Stomach (tissue), 8 donors: ENCODE measurements at regions not wholly inside any gene's neighbourhood (a gene's known extent, or its start where the extent isn't known, plus 50 kb on each side); places are given as distances from the start of the nearest gene placed in this dataset.

ENCODE experiments used
- DNase-seq, 2 donors: peaks; one replicate each; pipeline versions ENCODE4 v3.0.0 to v3.0.0-alpha.2; 2013 to 2019
- H3K27ac ChIP-seq, 5 donors: fragments of 200-600 bp in 4 of 5; sonication (generic) in 4 of 5; one replicate each; pipeline ENCODE4 v1.5.1; 2013 to 2019; ENCODE audit warnings: mild to moderate bottlenecking in 1 of 5, moderate library complexity in 1 of 5
- H3K27me3 ChIP-seq, 3 donors: fragments of 200-600 bp; sonication (generic); one replicate each; pipeline ENCODE4 v1.5.1; 2017 to 2019; ENCODE audit warnings: mixed run types in 1 of 3
- H3K36me3 ChIP-seq, 4 donors: fragments of 200-600 bp; sonication (generic); 1 replicate in 3 of 4; 2 replicates in 1 of 4; pipeline ENCODE4 v1.5.1; 2016 to 2019
- H3K4me1 ChIP-seq, 4 donors: fragments of 200-600 bp; sonication (generic); one replicate each; pipeline ENCODE4 v1.5.1; 2016 to 2019
- H3K4me3 ChIP-seq, 4 donors: fragments of 200-600 bp; sonication (generic) in 3 of 4; one replicate each; pipeline ENCODE4 v1.5.1; 2016 to 2019; ENCODE audit warnings: mild to moderate bottlenecking in 1 of 4
- H3K9me3 ChIP-seq, 4 donors: fragments of 200-600 bp; sonication (generic); one replicate each; pipeline ENCODE4 v1.5.1; 2016 to 2019
- CTCF ChIP-seq, 7 experiments: fragments of 450-650 bp in 4 of 7; fragments of 200-600 bp in 3 of 7; sonication (generic) in 3 of 7; IDR thresholded peaks; one replicate each; pipeline ENCODE4 v1.5.1; 2016 to 2019; ENCODE audit warnings: antibody characterized with exemption in 7 of 7, control low read depth in 2 of 7, mild to moderate bottlenecking in 1 of 7
- EP300 ChIP-seq: sonication (generic); formaldehyde crosslinking; IDR thresholded peaks from one replicate; pipeline ENCODE4 v1.6.1; 2017; ENCODE audit warnings: antibody characterized with exemption
- POLR2A ChIP-seq, 4 donors: fragments of 450-650 bp; IDR thresholded peaks; one replicate each; pipeline ENCODE4 v1.6.1; 2016; ENCODE audit warnings: antibody characterized with exemption in 4 of 4, control low read depth in 2 of 4, mild to moderate bottlenecking in 1 of 4, moderate library complexity in 1 of 4
- POLR2AphosphoS5 ChIP-seq, 3 donors: sonication (generic); formaldehyde crosslinking; IDR thresholded peaks; one replicate each; pipeline ENCODE4 v1.6.1; 2016; ENCODE audit warnings: antibody characterized with exemption in 3 of 3
- WGBS, 5 donors: extraction: QIAGEN DNeasy Blood & Tissue Kit in 3 of 5; methylation state at CpG; one replicate each; pipeline versions ENCODE4 v1.1.5 to v1.1.7; 2013 to 2018; 5-methylcytosine and 5-hydroxymethylcytosine counted together
- intact Hi-C: fragments of 100-400 bp; cut with DNase I; formaldehyde crosslinking; loops from one replicate; pipeline ENCODE4 v1.15.1; 2023; ENCODE audit warnings: low total_unique reads
- donor health status: healthy with polysubstance abuse.
- donor health status: Bipolar disorder and iron deficiency.
- donor health status: healthy.

DNA sequence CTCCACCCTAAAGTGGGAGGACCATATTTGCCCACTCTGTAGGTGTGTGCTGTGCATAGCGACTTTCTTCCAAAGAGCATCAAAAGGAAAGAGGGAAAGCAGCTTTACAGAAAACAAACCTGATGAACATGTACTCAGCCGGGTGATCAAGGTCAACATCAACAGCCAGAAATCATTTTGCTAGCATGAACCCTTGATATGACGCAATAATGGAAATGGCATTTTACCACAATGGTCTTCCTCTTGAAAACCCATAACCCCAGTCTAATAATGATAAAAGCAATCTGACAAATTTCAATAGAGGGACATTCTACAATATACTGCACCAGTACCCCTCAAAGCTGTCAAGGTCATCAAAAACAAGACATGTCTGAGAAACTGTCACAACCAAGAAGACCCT is 350.2 kb downstream of the FBXO15 start:
- H3K4me1 ChIP-seq: no peaks in the 10 kb centered on the region
- 51 to 75% (median 66%) methylated on average over 3 of the region's 3 CpGs for WGBS, 5 donors
- intact Hi-C loops: no loop called here

GRCh38 chr18:73793386-73793785 is 354.2 kb downstream of the FBXO15 start:
- no peak overlapping the region for H3K4me3 ChIP-seq
- WGBS, 5 donors: 22 to 26% (median 23%) methylated on average over 3 of the region's 3 CpGs
- DNase-seq: no peak
- no peaks in the 10 kb centered on the region for H3K9me3 ChIP-seq
- no peaks in the 10 kb centered on the region for H3K27me3 ChIP-seq
- intact Hi-C loops: no loop called here
- TF ChIP-seq CTCF (IDR thresholded peaks at IDR 0.05) (no peak), POLR2A (IDR thresholded peaks at IDR 0.05) (no peak), POLR2AphosphoS5 (IDR thresholded peaks at IDR 0.05) (no peak), EP300 (no peak)
- H3K4me1 ChIP-seq: no peaks in the 10 kb centered on the region
- H3K36me3 ChIP-seq: no peaks in the 10 kb centered on the region
- H3K27ac ChIP-seq: no peak overlapping the region

More for the DNA sequence above, 350.2 kb downstream of the FBXO15 start:
- no peaks in the 10 kb centered on the region for H3K36me3 ChIP-seq
- DNase-seq: no peak
- H3K9me3 ChIP-seq: no peaks in the 10 kb centered on the region
- H3K4me3 ChIP-seq: no peak overlapping the region
- no peak overlapping the region for H3K27ac ChIP-seq
- H3K27me3 ChIP-seq: no peaks in the 10 kb centered on the region
- TF ChIP-seq POLR2A (IDR thresholded peaks at IDR 0.05): no peak
- TF ChIP-seq CTCF (IDR thresholded peaks at IDR 0.05): no peak
- TF ChIP-seq POLR2AphosphoS5 (IDR thresholded peaks at IDR 0.05): no peak
- no peak for TF ChIP-seq EP300

DNA sequence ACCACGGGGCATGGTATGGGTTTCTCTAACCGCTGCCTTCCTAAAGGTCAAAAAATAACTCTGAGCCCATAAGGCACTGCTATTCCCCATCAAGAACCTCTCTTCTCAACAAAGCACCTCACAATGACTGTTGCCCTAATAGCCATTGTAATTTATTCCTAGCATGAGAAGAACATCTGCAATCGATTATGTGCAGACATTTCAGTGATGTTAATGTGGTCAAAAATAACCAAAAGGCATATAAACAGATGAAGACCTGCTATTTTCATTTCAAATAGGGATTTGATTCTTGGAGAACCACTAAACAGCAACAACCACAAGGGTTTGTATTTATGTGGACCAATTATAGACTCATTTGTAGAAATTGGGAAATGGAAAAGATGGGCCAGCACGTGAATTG is 356.6 kb downstream of the FBXO15 start:
- 58 to 71% (median 60%) methylated on average over 4 of the region's 4 CpGs for WGBS, 5 donors
- TF ChIP-seq EP300 (no peak), POLR2A (IDR thresholded peaks at IDR 0.05) (no peak), POLR2AphosphoS5 (IDR thresholded peaks at IDR 0.05) (no peak), CTCF (IDR thresholded peaks at IDR 0.05) (no peak)
- DNase-seq: no peak
- H3K4me3 ChIP-seq: no peak overlapping the region
- H3K36me3 ChIP-seq: no peaks in the 10 kb centered on the region
- no peaks in the 10 kb centered on the region for H3K9me3 ChIP-seq
- no peaks in the 10 kb centered on the region for H3K27me3 ChIP-seq
- no peaks in the 10 kb centered on the region for H3K4me1 ChIP-seq
- intact Hi-C loops: no loop called here
- no peak overlapping the region for H3K27ac ChIP-seq

DNA sequence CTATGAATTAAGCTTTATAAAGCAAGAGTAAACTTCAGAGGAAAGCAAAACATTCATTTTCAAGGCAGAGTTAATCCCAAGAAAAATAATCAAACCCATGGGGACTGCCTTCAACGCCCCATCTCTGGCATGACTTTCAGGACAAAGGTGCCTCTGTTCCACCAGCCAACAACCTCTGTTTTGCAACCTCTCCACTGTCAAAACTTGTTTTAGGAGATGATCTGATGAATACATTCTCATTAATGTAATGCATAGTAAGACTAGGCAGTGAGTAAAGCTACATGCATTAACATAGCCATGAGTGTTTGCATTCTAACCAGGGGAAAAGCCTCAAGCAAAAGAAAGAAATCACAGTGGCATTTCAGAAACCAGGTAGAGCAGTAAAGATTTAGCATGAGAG is 357.0 kb downstream of the FBXO15 start:
- Histone ChIP-seq H3K4me1 (no peaks in the 10 kb centered on the region), H3K27ac (no peak overlapping the region), H3K36me3 (no peaks in the 10 kb centered on the region), H3K4me3 (no peak overlapping the region), H3K9me3 (no peaks in the 10 kb centered on the region), H3K27me3 (no peaks in the 10 kb centered on the region)
- TF ChIP-seq EP300 (no peak), POLR2A (IDR thresholded peaks at IDR 0.05) (no peak), POLR2AphosphoS5 (IDR thresholded peaks at IDR 0.05) (no peak), CTCF (IDR thresholded peaks at IDR 0.05) (no peak)
- 39 to 54% (median 48%) methylated on average over 1 of the region's 1 CpG for WGBS, 5 donors
- DNase-seq: no peak
- intact Hi-C loops: no loop called here
